ENCODE measurements at regions not wholly inside any gene's neighbourhood (a gene's known extent, or its start where the extent isn't known, plus 50 kb on each side); places are given as distances from the start of the nearest gene placed in this dataset.
A peak's percentile ranks its signal among the peaks of the same experiment; 100 is the strongest.

GRCh38 chr4:137819964-137820383 is 287.7 kb upstream of the PCDH18 start:
- H3K9me2 ChIP-seq (ENCODE audit: insufficient read depth): no peaks in the 10 kb centered on the region
- H2AFZ ChIP-seq: no peak overlapping the region
- no peak overlapping the region for H3K4me3 ChIP-seq
- Mint-ChIP-seq H3K36me3 (ENCODE audit: low read depth) (no peaks in the 10 kb centered on the region), H3K27ac (no peak overlapping the region), H3K4me3 (no peak overlapping the region), H3K4me1 (peaks cover 4% of the 10 kb centered on the region; the same call in 2 of the 3 replicates), H3K9me3 (no peaks in the 10 kb centered on the region), H3K27me3 (ENCODE audit: insufficient read depth, low read depth, poor library complexity) (no peaks in the 10 kb centered on the region)
- DNase-seq (ENCODE audit: low spot score) (peak; percentile 81), ATAC-seq (peak; percentile 100)
- H3K27ac ChIP-seq (ENCODE audit: low read depth): no peak overlapping the region
- H3K79me2 ChIP-seq (replicated peaks; ENCODE audit: insufficient read depth): no peaks in the 10 kb centered on the region
- H3K27me3 ChIP-seq (ENCODE audit: insufficient read depth): no peaks in the 10 kb centered on the region
- no peaks in the 10 kb centered on the region for H4K20me1 ChIP-seq (replicated peaks; ENCODE audit: insufficient read depth)
- no peaks in the 10 kb centered on the region for H3F3A ChIP-seq (replicated peaks; ENCODE audit: low read depth)
- H3K36me3 ChIP-seq (ENCODE audit: insufficient read depth): no peaks in the 10 kb centered on the region
- TF ChIP-seq EZH2 (IDR thresholded peaks at IDR 0.05; ENCODE audit: low read depth, unreplicated experiment) (no peak), ETS1 (IDR thresholded peaks at IDR 0.05) (no peak), NANOG (IDR thresholded peaks at IDR 0.05; ENCODE audit: borderline replicate concordance) (no peak), JUNB (IDR thresholded peaks at IDR 0.05; ENCODE audit: unreplicated experiment) (no peak), CREB1 (CRISPR knock-in tag; IDR thresholded peaks at IDR 0.05; ENCODE audit: low read depth) (no peak), CTCF (conservative IDR thresholded peaks at IDR 0.05; ENCODE audit: low read depth in 2 of 2) (peak; percentile 91 to 93), ZNF331 (CRISPR knock-in tag; IDR thresholded peaks at IDR 0.05; ENCODE audit: low read depth) (no peak), ZNF114 (CRISPR knock-in tag; IDR thresholded peaks at IDR 0.05) (no peak), POLR2AphosphoS5 (IDR thresholded peaks at IDR 0.05; ENCODE audit: low read depth) (no peak), ZNF462 (CRISPR knock-in tag; IDR thresholded peaks at IDR 0.05) (peak; percentile 59; the same call in 1 of the 2 replicates), REST (IDR thresholded peaks at IDR 0.05; ENCODE audit: unreplicated experiment) (no peak)
- H3K4me2 ChIP-seq: no peak overlapping the region
- H3K4me1 ChIP-seq (ENCODE audit: insufficient read depth): no peaks in the 10 kb centered on the region
